Transverse colon (tissue), 4 donors: ENCODE measurements at regions not wholly inside any gene's neighbourhood (a gene's known extent, or its start where the extent isn't known, plus 50 kb on each side); places are given as distances from the start of the nearest gene placed in this dataset.

Experiments used
- POLR2AphosphoS5 ChIP-seq, 3 donors: sonication (generic); formaldehyde crosslinking; IDR thresholded peaks; one replicate each; pipeline ENCODE4 v1.6.1; 2016; ENCODE audit warnings: antibody characterized with exemption in 3 of 3
- TF ChIP-seq, protein P1 (sequence below), 5 experiments: fragments of 200-600 bp in 3 of 5; fragments of 450-650 bp in 2 of 5; sonication (generic) in 3 of 5; IDR thresholded peaks; 1 replicate in 2 of 5; 2 replicates in 3 of 5; pipeline ENCODE4 v1.5.1; 2016 to 2017; ENCODE audit warnings: antibody characterized with exemption in 5 of 5, inconsistent platforms in 3 of 5, mild to moderate bottlenecking in 2 of 5, moderate library complexity in 1 of 5

DNA sequence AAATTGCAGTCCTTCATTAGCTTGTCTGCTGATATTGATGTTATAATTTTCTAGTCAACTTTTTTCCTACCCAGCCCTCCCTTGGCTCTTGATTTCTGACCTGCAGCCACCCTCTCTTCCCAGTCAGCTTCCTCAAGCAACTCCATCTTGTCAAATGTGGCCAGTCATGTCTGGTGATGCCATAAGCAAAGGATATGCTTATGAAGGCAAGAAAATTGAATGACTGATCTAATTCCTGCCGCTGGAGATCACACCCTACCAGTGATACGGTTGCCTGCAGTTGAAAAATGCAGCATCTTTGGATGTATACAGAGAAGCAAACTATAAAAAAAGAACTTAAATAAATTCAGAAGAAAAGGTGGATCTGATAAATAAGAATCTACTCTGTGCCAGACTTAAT, 297.1 kb upstream of the DAB1 start:
- TF ChIP-seq POLR2AphosphoS5 (IDR thresholded peaks at IDR 0.05) = no peak
- TF ChIP-seq, protein P1, sequence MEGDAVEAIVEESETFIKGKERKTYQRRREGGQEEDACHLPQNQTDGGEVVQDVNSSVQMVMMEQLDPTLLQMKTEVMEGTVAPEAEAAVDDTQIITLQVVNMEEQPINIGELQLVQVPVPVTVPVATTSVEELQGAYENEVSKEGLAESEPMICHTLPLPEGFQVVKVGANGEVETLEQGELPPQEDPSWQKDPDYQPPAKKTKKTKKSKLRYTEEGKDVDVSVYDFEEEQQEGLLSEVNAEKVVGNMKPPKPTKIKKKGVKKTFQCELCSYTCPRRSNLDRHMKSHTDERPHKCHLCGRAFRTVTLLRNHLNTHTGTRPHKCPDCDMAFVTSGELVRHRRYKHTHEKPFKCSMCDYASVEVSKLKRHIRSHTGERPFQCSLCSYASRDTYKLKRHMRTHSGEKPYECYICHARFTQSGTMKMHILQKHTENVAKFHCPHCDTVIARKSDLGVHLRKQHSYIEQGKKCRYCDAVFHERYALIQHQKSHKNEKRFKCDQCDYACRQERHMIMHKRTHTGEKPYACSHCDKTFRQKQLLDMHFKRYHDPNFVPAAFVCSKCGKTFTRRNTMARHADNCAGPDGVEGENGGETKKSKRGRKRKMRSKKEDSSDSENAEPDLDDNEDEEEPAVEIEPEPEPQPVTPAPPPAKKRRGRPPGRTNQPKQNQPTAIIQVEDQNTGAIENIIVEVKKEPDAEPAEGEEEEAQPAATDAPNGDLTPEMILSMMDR (IDR thresholded peaks at IDR 0.05) = no peak
